HFF-Myc (cell line): ENCODE measurements at regions not wholly inside any gene's neighbourhood (a gene's known extent, or its start where the extent isn't known, plus 50 kb on each side); places are given as distances from the start of the nearest gene placed in this dataset.

Experiments
- DNase-seq: peaks from one replicate; pipeline ENCODE4 v3.0.0-alpha.2; 2011; ENCODE audit warnings: low read depth; ENCODE audit errors: extremely low read depth
- H3K4me3 ChIP-seq: replicated peaks from 2 replicates; pipeline ENCODE4 v1.5.1; 2011; ENCODE audit warnings: low read depth, mild to moderate bottlenecking, control low read depth, low read length
- TF ChIP-seq, protein P1 (sequence below): IDR thresholded peaks from 2 replicates; pipeline ENCODE4 v1.5.1; 2012; ENCODE audit warnings: mild to moderate bottlenecking, low read depth, low read length, control low read depth; ENCODE audit errors: missing control alignments

DNA sequence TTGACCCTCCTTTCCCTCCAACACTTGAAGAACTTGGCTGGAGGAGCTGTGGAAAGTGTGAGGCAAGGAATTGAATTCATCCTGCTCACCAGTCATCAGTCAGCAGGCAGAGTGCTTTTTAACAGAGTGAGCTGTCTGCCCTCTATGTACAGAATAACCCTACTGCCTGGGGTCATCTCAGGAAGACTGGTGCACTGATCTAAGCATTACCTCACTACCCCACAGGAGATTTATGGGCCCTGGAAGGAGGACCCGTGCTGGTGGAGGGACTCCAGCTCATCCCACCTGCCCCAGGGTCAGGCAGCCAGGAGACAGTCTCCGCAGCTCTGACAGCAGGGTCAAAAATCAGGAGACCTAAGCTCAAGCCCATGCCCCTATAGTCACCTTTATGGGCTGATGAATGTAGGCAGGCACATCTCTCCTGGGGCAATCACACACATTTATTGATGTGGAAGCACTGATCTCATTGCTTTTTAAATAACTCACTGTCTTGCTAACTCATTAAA is 270.8 kb upstream of the SESN3 start:
- TF ChIP-seq, protein P1, sequence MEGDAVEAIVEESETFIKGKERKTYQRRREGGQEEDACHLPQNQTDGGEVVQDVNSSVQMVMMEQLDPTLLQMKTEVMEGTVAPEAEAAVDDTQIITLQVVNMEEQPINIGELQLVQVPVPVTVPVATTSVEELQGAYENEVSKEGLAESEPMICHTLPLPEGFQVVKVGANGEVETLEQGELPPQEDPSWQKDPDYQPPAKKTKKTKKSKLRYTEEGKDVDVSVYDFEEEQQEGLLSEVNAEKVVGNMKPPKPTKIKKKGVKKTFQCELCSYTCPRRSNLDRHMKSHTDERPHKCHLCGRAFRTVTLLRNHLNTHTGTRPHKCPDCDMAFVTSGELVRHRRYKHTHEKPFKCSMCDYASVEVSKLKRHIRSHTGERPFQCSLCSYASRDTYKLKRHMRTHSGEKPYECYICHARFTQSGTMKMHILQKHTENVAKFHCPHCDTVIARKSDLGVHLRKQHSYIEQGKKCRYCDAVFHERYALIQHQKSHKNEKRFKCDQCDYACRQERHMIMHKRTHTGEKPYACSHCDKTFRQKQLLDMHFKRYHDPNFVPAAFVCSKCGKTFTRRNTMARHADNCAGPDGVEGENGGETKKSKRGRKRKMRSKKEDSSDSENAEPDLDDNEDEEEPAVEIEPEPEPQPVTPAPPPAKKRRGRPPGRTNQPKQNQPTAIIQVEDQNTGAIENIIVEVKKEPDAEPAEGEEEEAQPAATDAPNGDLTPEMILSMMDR: no peak
- no peak for DNase-seq
- H3K4me3 ChIP-seq: no peak overlapping the region

DNA sequence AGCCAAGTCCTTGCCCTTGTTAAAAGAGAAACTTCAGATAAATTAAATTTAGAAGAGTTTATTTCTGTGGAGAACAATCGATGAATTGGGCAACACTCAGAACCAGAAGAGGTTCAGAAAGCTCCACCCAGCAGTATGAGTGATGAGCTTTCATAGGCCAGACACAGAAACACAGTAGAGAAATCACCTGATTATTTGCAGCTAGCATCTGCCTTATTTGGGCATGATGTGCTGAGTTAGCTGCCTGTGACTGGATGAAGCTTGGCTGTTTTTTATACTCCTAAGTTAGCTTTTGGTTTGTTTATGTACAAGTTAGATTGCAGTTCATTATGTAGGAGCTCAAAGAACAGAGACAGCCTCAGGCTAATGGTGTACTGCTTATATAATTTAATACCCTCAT is 269.5 kb upstream of the SESN3 start:
- DNase-seq: no peak
- TF ChIP-seq, protein P1: no peak
- H3K4me3 ChIP-seq: no peak overlapping the region

DNA sequence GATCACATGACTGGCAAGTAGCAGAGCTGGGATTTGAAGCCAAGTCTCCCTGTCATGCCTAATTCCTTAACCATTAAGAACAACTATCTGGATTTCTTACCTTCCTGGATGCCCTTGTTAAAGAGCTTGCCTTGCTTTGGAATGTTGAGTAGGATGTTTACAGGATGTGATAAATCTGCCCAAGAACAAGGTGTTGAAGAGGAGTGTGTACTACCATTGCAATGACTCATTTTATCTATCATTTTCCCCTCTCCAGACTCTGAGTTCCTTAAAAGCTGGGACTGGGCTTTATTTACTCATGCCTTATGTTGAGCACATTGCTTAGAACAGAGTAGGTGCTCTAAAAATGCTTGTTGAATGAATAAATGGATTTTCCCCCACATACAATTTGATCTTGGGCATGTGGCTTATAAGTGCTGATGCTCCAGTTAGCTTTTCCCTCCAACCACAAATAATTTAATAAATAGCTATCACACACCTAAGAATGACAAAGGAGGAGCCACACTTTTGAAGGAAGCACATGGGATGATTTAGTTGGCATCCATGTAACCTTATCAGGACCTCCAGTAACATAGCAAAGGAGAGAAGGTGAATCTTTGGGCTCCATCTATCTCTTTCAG is 268.6 kb upstream of the SESN3 start:
- H3K4me3 ChIP-seq: no peak overlapping the region
- no peak for DNase-seq
- TF ChIP-seq, protein P1: no peak

DNA sequence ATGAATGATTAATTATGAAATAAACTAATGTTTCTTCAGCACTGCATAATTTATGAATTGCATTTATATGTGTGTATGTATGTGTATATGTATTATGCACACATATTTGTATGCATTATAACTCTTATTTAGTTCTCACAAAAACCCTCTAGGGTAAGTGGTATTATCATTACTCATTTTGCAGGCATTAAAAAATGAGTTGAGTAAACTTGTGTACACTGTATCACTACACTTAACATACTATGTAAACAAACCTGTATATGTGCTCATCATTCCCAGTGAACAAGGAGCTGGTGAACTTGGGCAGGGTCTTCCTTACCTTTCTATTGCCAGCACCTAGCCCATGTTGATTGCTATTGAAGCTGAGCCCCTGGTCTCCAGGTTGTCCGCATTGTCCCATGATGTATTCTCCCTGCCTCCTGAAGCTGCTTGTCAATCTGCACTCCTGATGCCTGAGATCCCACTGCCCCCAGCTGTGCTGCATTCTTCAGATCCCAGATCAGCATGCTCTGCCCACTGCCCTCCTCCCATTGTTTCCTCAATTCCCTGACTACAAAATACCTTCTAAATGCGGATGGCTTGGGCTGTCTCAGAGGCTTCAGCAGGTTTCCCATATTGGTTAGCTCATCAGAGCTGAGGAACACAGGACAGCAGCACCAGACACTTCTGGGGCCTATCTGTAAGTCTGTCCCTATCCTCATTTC is 267.9 kb upstream of the SESN3 start:
- DNase-seq: no peak
- TF ChIP-seq, protein P1: no peak
- H3K4me3 ChIP-seq: no peak overlapping the region

DNA sequence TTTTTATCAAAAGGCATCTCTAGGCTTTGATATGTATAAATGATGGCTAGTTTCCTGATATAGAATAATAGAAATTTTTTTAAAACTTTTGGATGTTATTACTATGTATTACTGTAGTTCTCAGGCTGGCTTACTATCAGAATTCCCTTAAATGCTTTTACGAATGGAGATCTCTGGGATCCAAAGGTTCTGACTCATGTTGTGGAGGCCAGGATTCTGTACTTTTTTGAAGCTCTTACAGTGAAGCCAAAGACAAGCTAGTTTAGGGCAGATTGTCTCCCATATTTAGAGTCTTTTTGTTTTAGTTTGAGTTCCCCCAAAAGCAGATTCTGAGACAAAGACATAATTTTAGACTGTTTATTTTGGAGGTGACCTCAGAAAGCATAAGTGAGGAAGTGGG is 265.9 kb upstream of the SESN3 start:
- no peak overlapping the region for H3K4me3 ChIP-seq
- DNase-seq: no peak
- TF ChIP-seq, protein P1: no peak

DNA sequence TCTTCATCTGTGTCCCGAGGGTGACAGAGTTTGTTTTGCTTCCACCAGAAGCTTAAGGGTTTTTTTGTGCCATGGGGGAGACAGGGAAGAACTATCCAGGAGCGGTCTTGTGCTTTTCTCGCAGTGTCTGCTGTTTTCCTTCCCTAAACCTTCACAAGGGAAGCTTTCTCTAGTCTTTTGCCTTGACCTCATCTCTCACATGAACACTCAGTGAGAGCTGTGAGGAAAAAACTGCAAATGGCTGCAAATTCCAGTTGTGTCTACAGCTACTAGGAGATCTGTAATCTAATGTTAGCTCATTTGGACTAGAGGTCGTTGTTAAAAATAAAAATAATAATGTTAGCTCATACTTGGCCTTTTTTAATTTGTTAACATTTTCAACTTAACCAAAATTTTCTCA is 264.7 kb upstream of the SESN3 start:
- TF ChIP-seq, protein P1: no peak
- H3K4me3 ChIP-seq: no peak overlapping the region

More for the DNA sequence above, 264.7 kb upstream of the SESN3 start:
- DNase-seq: no peak
